ENCODE measurements at regions not wholly inside any gene's neighbourhood (a gene's known extent, or its start where the extent isn't known, plus 50 kb on each side); places are given as distances from the start of the nearest gene placed in this dataset.

GRCh38 chr9:29211580-29212396 is 1638.5 kb upstream of the C9orf72 start (continued):
- TF ChIP-seq ZNF687 (CRISPR knock-in tag; IDR thresholded peaks at IDR 0.05) (peak; percentile 49; the same call in 1 of the 2 replicates), SALL2 (CRISPR knock-in tag; IDR thresholded peaks at IDR 0.05) (no peak), MAFF (IDR thresholded peaks at IDR 0.05; ENCODE audit: low read depth, low read length) (no peak), TBP (CRISPR knock-in tag; IDR thresholded peaks at IDR 0.05) (no peak), ZSCAN5A (CRISPR knock-in tag; IDR thresholded peaks at IDR 0.05; ENCODE audit: borderline replicate concordance) (no peak), ETV5 (CRISPR knock-in tag; IDR thresholded peaks at IDR 0.05; ENCODE audit: borderline replicate concordance) (no peak), ARNT2 (CRISPR knock-in tag; IDR thresholded peaks at IDR 0.05; ENCODE audit: low read depth) (0 out of 2 replicates have a peak, but pooled peaks have one; percentile 55), SP140L (CRISPR knock-in tag; IDR thresholded peaks at IDR 0.05; ENCODE audit: borderline replicate concordance) (no peak), BRF2 (CRISPR knock-in tag; IDR thresholded peaks at IDR 0.05) (no peak), CENPBD1 (CRISPR knock-in tag; IDR thresholded peaks at IDR 0.05; ENCODE audit: borderline replicate concordance, low read depth) (no peak), MAX (IDR thresholded peaks at IDR 0.05) (peak; percentile 80), PAXIP1 (CRISPR knock-in tag; conservative IDR thresholded peaks at IDR 0.05) (no peak), ZNF567 (CRISPR knock-in tag; IDR thresholded peaks at IDR 0.05; ENCODE audit: borderline replicate concordance) (no peak), STAG1 (CRISPR knock-in tag; IDR thresholded peaks at IDR 0.05) (peak; percentile 47), KAT8 (CRISPR knock-in tag; IDR thresholded peaks at IDR 0.05) (no peak), JUND (CRISPR knock-in tag; IDR thresholded peaks at IDR 0.05) (no peak), ZNF777 (CRISPR knock-in tag; IDR thresholded peaks at IDR 0.05) (0 out of 2 replicates have a peak, but pooled peaks have one; percentile 27), PHB2 (IDR thresholded peaks at IDR 0.05; ENCODE audit: partially characterized antibody) (no peak)
